ENCODE measurements at regions not wholly inside any gene's neighbourhood (a gene's known extent, or its start where the extent isn't known, plus 50 kb on each side); places are given as distances from the start of the nearest gene placed in this dataset.
A peak's percentile ranks its signal among the peaks of the same experiment; 100 is the strongest.

DNA sequence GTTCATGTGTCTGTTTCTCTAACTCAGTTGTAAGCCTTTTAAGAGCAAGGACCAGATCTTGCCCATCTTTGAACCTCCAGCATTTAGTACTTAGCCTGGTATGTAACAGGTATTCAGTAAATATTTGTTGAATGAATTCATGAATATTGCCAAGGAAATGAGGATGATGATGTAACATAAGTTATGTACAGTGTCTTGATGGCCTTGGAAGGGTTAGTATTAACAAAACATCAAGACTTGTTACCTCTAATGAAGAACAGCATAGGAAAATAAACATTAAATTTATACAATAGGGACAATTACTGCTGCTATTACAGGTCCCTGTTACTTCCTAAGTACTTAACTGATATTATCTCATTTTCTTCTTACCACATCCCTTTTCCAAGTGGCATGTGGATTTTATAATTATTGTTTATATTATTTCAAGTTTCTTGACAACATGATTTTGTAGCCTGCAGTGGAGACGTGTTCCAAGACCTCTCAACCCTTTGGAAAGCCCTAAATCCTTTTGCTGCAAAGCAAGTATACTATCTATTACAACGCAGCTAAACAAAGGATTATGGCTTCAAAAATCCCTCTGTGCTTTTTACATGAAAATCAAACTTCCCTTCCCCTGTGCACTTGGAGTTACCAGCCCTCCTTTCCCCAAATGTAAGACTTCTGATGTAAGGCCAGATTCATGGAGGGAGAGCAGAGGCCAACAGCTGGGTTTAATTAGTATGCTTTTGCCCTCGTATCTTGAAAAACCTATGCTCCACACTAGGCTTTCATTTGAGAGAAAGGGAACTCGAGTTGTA, 77.4 kb upstream of the SMIM36 start:
- ATAC-seq (no peak), DNase-seq (no peak)
- intact Hi-C loops (cut with DNase I), result no loop called here

GRCh38 chr17:55587608-55588139, 76.4 kb upstream of the SMIM36 start:
- intact Hi-C loops (cut with DNase I), result no loop called here
- peak; percentile 77 to 85 for ATAC-seq
- DNase-seq, result no peak

- no peak for DNase-seq
- no peak for ATAC-seq
- intact Hi-C loops (cut with DNase I), result no loop called here
These were observed 74.4 kb upstream of the SMIM36 start for GRCh38 chr17:55585629-55586028.

GRCh38 chr17:55584861-55585260, 73.6 kb upstream of the SMIM36 start:
- intact Hi-C loops (cut with DNase I), result no loop called here
- ATAC-seq, result no peak
- DNase-seq, result no peak

GRCh38 chr17:55584055-55584685, 72.9 kb upstream of the SMIM36 start:
- intact Hi-C loops (cut with DNase I), result no loop called here
- ATAC-seq (peak; percentile 41 to 63), DNase-seq (no peak)

DNA sequence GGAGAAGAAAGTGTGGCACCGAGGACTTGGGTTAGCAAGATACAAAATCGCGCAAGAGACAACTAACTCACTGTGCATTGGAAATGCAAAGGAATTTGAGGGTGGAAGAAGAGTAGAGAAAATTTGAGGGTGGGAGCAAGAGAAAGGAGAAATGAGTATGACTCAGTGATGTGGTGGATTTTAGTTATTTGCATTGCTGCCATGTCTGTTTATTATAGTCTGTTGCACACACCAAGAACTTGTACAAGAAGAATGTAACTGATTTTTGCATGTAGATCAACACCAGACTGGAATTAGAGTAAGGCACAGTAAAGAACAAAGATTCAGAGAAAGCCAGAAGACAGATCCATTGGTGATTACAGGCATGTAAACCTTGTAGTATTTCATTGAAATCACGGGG, 71.6 kb upstream of the SMIM36 start:
- intact Hi-C loops (cut with DNase I), result no loop called here
- DNase-seq (no peak), ATAC-seq (no peak)

- intact Hi-C loops (cut with DNase I), result no loop called here
- no peak for ATAC-seq
- no peak for DNase-seq
These were observed 69.4 kb upstream of the SMIM36 start for GRCh38 chr17:55580596-55581133.

DNA sequence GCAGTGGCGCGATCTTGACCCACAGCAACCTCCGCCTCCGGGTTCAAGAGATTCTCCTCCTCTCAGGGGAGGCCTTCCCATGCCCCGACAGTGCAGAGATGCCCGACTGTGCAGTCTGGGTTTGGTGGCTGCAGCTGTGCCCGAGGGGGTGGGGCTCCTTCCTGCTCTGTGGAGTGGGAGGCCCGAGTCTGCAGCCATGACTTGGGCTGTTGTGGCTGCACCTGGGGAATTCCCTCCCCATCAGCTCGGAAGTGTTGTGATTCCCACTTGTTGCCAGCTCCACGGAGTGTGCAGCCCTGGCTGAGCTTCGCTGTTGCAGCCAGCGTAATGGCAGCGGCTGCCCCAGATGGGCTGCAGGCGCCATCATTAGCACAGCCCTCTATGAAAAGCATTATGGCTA, 66.4 kb upstream of the SMIM36 start:
- ATAC-seq (peak; percentile 48 to 54), DNase-seq (no peak)
- intact Hi-C loops (cut with DNase I), result no loop called here

DNA sequence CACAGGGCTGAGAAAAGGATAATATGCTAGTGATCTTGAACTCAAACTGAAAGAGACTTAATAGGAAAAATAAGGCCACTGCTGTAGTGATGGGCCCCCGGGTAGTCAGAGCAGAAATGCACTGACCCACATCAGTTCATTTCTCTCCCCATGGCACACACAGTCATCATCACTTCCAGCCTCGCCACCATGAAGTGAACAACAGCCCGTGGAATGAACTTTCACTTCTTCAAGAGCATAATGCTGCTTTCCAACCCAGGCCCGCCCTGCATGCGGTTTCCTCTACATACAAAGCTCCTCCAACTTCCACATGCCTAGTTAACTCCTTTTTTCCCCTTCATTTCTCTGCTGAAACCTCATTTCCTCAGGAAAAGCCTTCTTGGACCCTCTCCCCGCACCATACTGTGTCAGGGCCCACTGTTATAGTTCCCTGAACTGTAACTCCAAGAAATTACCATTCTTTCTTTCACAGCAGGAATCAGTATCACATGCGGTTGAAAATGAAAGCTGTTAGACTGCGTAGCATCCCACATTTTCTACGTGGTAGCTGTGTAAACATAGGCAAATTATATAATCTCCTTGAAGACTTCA, 65.8 kb upstream of the SMIM36 start:
- intact Hi-C loops (cut with DNase I), result no loop called here
- DNase-seq (peak; percentile 64), ATAC-seq (peak; percentile 68 to 84)

DNA sequence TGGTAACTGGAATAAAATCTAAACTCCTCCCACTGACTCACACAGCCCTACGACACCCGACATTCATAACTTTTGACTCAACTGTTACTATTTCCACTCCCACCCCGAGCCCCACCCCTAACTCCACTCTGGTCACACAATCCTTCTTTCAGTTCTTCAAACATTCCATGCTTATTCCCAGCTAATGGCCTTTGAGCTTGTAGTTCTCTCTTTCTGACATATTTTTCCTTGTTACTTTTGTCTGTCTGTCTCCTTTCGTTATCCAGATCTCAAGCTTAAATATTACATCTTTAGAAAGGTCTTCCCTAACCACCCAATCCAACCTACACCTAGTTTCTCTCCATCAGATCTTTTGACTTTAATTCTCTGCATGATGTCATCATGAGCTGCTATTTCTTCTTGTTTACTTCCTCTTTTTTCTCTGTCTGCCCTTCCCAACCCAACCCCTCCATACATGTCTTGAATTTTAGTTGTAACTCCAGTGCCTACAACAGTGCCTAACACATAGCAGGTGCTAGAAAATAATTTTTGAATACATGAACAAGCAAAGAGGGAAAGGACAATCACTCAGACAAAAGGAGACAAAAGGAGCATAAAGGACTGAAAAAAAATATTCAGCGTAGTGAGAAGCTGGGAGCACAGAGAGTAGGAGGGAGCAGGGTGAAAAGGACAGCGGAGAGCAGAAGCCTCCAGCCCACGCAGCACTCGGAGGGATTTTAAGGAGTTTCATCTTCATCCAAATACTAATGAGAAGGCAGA, 65.2 kb upstream of the SMIM36 start:
- intact Hi-C loops (cut with DNase I), result no loop called here
- peak; percentile 27 to 93 for ATAC-seq
- peak; percentile 46 for DNase-seq

DNA sequence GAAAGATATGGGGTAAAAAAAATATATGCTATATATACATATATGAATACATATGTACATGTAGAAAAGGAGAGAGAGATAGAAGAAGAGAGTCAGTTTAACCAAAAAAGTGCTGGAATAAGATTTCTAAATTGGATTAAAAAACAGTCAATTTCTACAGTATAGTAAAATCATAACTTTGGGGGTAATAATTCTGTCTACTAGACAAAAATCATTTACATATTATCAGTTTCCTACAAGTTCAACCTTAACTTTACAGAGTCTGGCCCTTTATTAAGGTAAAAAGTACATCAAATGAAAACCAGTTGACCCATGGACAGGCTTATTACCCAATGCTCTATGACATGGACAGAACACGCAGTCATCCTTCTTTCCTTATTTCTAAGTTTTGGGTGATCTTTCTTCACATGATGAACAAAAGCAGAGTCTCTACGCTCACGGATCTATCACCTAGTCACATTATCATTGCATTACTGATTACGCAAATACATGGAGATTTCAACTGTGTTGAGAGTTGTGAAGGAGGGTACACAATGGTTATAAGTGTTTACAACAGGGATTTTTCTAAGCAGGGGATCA, 63.9 kb upstream of the SMIM36 start:
- no peak for DNase-seq
- intact Hi-C loops (cut with DNase I), result no loop called here
- no peak for ATAC-seq

GRCh38 chr17:55572599-55572998, 61.3 kb upstream of the SMIM36 start:
- no peak for ATAC-seq
- intact Hi-C loops (cut with DNase I), result no loop called here

DNA sequence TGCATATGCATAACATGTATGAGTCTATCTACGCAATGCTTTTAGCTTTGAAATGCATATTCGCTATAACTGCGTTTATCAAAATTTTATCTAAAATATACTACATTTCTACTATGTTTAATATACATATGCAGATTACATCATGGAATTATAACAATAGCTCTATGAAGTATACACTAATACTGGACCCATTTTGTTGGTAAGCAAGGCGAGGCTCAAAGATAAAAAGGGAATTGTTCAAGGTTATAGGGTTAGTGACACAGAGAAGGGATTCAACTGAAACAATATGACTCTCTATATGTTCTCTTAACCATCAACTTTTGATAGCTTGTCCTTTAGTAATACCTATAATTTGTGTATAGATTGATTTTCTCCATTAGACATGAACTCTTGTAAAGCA, 60.9 kb upstream of the SMIM36 start:
- ATAC-seq, result no peak
- no peak for DNase-seq
- intact Hi-C loops (cut with DNase I), result no loop called here

More at GRCh38 chr17:55572599-55572998, 61.3 kb upstream of the SMIM36 start:
- no peak for DNase-seq

GRCh38 chr17:55571095-55571494, 59.8 kb upstream of the SMIM36 start:
- DNase-seq (no peak), ATAC-seq (no peak)
- intact Hi-C loops (cut with DNase I), result no loop called here

DNA sequence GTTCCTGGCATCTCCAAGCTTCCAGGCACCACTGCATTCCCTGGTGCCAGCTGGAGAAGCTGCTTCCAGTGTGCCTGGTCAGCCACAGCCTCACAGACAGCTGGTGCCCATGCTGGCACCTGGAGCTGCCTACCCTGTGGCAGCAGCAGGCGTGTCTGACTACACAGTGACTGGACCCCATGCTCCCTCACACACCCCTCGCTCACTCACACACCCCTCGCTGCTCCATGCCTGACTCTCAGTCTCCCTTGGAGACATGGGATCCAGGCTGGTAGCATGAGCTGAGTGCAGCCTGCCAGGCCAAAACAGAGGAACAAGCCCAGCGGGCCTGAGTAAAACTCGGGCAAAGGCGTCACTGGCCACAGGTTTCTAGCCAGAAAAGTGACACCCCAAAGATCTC, 59.1 kb upstream of the SMIM36 start:
- DNase-seq (no peak), ATAC-seq (peak in 1 of 2 donors; percentile 70)
- intact Hi-C loops (cut with DNase I), result no loop called here

DNA sequence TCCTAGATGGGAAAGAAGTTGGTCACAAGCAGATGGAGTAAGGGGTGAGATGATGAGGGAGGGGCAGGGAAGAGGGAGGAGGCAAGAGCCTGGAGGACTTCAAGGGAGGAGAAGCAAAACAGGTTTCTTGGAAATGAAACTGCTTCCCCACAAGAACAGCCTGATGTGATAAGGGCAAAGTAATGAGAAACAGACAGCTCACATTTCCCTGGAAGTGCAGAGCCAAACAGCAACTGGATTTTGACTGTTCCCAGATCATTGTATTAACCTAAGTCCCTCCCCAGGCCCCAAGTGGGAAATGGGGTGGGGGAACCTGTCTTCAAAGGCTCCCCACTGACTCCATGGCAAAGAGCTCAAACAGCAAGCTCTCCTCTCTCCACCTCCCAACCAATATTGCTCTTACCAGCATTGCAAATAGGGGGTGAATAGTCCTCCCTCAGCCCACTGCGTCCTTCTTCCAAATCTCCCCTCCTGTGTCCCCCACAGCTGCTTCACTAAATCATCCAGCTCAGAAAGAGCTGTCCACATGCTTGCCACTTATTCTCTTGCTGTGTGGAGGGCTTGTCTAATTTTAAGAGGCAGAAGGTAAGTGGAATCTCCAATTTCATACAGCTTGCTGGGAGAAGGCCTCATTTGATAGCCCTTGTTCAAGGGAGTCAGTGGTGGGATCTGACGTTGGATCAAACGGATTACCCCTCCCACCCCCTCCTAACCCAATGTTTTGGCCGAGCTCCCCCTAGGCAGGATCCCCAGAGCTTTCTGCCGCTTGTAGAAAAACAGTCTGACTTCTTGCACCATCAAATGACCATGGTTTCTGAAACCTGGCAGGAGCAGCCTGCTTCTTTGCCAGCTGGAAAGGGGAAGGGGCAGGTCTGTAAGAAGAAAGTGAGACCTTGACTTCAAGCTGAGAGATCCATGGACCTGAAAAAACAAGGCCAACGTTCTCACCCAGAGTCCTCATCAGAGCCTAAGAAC, 56.3 kb upstream of the SMIM36 start:
- intact Hi-C loops (cut with DNase I), result no loop called here
- ATAC-seq, result peak; percentile 72 to 77
- peak; percentile 68 for DNase-seq

DNA sequence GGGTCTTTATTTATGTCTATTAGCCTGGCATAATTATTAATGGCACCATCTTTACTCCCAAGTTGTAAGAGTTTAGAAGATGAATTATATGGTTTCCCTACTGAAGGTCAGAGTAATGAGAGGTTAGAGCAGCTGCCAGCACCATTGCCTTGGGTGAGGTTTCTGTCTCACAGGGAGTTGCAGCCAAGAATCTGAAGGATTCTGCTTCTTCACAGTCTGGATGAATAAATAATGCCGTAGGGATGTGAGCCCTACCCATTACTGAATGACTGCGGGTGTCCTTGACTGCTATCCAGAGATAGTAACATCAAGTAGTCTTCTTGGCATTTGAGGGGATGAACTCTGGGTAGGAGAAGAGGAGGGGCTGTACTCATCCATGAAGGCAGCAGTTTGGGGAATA, 52.8 kb upstream of the SMIM36 start:
- intact Hi-C loops (cut with DNase I), result no loop called here
- DNase-seq (no peak), ATAC-seq (peak in 1 of 2 donors; percentile 58)

DNA sequence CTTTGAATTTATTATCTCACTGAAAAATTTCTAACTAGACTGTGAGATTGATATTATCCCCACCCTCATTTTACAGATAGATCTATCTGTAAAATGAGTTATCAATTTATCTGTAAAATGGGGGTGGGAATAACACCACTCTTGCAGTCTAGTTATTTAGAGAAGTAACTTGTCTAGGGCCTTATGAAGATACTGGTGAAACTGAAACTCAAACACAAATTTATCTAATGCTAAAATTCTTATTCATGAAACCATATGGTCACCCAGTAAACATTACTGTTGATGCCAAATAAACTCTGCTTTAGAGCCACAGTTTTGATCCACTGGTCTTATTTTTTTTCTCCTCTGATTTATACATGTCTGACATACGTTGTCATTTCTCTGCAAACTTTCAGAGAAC, 52.1 kb upstream of the SMIM36 start:
- intact Hi-C loops (cut with DNase I), result no loop called here
- DNase-seq (no peak), ATAC-seq (no peak)
